Activated B cell treated with CpG ODN at 0.5 μM for 24 hours (primary cell): ENCODE measurements at regions not wholly inside any gene's neighbourhood (a gene's known extent, or its start where the extent isn't known, plus 50 kb on each side); places are given as distances from the start of the nearest gene placed in this dataset.

Experiments
- ATAC-seq: fragments of 200-7000 bp; cut with Tn5 transposase; one replicate; pipeline ENCODE4 v1.10.0; 2021; ENCODE audit warnings: low read depth, mild to moderate bottlenecking, moderate library complexity
- CTCF ChIA-PET: fragments of 350-600 bp; sonication (Branson Sonifier 250); formaldehyde crosslinking; loops from one replicate; lab custom pipeline; 2021; ENCODE audit warnings: antibody characterized with exemption; lab: Charles Lee
- POLR2A ChIA-PET: fragments of 350-600 bp; sonication (Branson Sonifier 250); formaldehyde crosslinking; loops from one replicate; lab custom pipeline; 2021; ENCODE audit warnings: antibody characterized with exemption; lab: Charles Lee
- DNase-seq: peaks from one replicate; pipeline ENCODE4 v3.0.0; 2022
- H3K27ac Mint-ChIP-seq: one replicate; pipeline ENCODE4 v1.8.0; 2020; ENCODE audit warnings: mixed read lengths
- H3K27me3 Mint-ChIP-seq: one replicate; pipeline ENCODE4 v1.8.0; 2021; ENCODE audit warnings: mixed read lengths
- H3K36me3 Mint-ChIP-seq: one replicate; pipeline ENCODE4 v1.8.0; 2021; ENCODE audit warnings: low read depth, mixed read lengths
- H3K4me1 Mint-ChIP-seq: one replicate; pipeline ENCODE4 v1.8.0; 2021; ENCODE audit warnings: mixed read lengths
- H3K4me3 Mint-ChIP-seq: one replicate; pipeline ENCODE4 v1.8.0; 2020; ENCODE audit warnings: mild to moderate bottlenecking, mixed read lengths
- H3K9me3 Mint-ChIP-seq: one replicate; pipeline ENCODE4 v1.8.0; 2020; ENCODE audit warnings: mixed read lengths
- intact Hi-C: fragments of 100-400 bp; cut with micrococcal nuclease; formaldehyde crosslinking; loops from one replicate; pipeline ENCODE4 v1.15.1; 2024
- TF ChIP-seq, protein P1 (sequence below): fragments of 200-600 bp; IDR thresholded peaks from one replicate; pipeline ENCODE4 v1.8.0; 2022; ENCODE audit warnings: antibody characterized with exemption, mild to moderate bottlenecking

DNA sequence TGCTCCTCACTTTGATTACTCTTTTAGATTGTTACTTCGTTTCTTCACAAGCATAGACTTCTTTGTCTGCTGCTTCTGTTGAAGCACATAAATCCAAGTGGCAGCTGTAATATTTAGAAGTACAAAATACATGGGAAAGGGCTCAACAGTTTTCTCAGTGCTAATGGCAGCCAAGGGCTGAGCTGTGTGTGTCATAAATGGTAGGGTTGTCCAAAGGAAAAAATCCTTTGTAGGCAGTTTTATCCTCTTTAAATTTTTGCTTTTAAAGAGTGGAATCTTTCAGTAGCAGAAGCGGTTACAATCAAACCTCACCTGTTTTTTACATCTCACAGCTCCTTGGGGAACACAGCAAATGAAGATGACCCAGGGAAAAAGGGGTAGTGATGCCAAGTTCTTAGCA, 650.8 kb downstream of the PLPP3 start:
- TF ChIP-seq, protein P1, sequence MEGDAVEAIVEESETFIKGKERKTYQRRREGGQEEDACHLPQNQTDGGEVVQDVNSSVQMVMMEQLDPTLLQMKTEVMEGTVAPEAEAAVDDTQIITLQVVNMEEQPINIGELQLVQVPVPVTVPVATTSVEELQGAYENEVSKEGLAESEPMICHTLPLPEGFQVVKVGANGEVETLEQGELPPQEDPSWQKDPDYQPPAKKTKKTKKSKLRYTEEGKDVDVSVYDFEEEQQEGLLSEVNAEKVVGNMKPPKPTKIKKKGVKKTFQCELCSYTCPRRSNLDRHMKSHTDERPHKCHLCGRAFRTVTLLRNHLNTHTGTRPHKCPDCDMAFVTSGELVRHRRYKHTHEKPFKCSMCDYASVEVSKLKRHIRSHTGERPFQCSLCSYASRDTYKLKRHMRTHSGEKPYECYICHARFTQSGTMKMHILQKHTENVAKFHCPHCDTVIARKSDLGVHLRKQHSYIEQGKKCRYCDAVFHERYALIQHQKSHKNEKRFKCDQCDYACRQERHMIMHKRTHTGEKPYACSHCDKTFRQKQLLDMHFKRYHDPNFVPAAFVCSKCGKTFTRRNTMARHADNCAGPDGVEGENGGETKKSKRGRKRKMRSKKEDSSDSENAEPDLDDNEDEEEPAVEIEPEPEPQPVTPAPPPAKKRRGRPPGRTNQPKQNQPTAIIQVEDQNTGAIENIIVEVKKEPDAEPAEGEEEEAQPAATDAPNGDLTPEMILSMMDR, result no peak
- Mint-ChIP-seq H3K27me3 (peaks cover 4% of the 10 kb centered on the region), H3K27ac (no peak overlapping the region), H3K4me3 (no peak overlapping the region), H3K4me1 (no peaks in the 10 kb centered on the region), H3K9me3 (no peaks in the 10 kb centered on the region), H3K36me3 (no peaks in the 10 kb centered on the region)
- DNase-seq (no peak), ATAC-seq (no peak)
- intact Hi-C loops, result no loop called here
- ChIA-PET CTCF (no interaction called here), POLR2A (no interaction called here)

DNA sequence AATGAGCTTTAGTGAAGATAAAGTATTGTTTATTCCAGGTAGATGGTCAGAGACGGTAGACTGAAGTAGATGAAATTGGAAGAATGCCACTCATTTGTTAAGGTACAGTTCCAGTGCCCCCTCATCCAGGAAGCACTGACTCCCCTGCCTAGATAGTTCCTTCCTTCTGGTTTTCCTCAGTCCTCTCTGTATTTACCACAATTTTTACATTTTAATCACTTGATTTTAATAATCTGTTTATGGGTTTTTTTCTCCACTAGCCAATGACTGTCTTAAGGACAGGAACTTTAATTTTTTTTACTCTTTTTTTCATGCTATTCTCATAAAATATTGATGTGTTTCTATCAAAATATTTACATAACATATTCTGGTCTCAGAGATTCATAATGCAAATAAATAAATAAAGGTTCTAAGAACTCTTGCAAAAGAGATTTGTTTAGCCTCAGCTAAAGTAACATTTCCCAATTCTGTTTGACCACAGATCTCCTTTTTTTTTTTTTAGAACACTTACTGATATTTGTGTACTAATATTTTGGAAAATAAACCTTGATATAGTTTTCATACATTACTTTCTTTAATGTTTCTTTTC, 651.6 kb downstream of the PLPP3 start:
- H3K4me3 Mint-ChIP-seq, result no peak overlapping the region
- DNase-seq, result no peak
- intact Hi-C loops, result no loop called here
- no peaks in the 10 kb centered on the region for H3K9me3 Mint-ChIP-seq
- ChIA-PET POLR2A (no interaction called here), CTCF (no interaction called here)
- H3K27ac Mint-ChIP-seq, result no peak overlapping the region
- peaks cover 4% of the 10 kb centered on the region for H3K27me3 Mint-ChIP-seq
- TF ChIP-seq, protein P1, result no peak
- H3K4me1 Mint-ChIP-seq, result no peaks in the 10 kb centered on the region
- no peaks in the 10 kb centered on the region for H3K36me3 Mint-ChIP-seq
- no peak for ATAC-seq

DNA sequence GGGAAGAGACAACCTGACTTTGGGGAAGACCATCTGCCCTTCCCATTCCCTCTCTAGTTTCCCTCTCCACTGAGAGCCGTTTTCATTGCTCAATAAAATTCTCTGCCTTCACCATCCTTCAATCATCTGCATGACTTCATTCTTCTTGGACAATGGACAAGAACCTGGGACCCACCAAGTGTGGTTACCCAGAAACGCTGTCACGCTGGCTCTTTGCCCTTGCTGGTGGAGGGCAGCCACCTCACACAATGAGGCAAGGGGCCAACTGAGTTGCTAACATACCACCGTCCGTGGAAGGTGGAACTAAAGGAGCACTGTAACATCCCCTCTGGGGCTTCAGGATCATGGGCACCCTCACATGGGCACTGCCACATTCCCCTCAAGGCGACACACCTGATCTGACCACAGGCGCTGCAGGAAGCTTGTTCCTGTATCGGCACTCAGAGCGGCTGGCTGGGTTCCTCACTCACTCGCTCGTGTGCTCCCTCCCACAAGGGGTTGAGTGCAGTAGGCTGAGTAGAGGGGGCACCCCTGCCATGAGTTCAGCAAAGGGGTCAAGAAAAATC, 652.4 kb downstream of the PLPP3 start:
- TF ChIP-seq, protein P1, result no peak
- H3K27me3 Mint-ChIP-seq, result peaks cover 1% of the 10 kb centered on the region
- DNase-seq (no peak), ATAC-seq (no peak)
- H3K4me1 Mint-ChIP-seq, result no peaks in the 10 kb centered on the region
- no peak overlapping the region for H3K4me3 Mint-ChIP-seq
- CTCF ChIA-PET, result no interaction called here
- no peaks in the 10 kb centered on the region for H3K9me3 Mint-ChIP-seq
- intact Hi-C loops, result no loop called here
- H3K36me3 Mint-ChIP-seq, result no peaks in the 10 kb centered on the region
- POLR2A ChIA-PET, result no interaction called here
- H3K27ac Mint-ChIP-seq, result no peak overlapping the region

DNA sequence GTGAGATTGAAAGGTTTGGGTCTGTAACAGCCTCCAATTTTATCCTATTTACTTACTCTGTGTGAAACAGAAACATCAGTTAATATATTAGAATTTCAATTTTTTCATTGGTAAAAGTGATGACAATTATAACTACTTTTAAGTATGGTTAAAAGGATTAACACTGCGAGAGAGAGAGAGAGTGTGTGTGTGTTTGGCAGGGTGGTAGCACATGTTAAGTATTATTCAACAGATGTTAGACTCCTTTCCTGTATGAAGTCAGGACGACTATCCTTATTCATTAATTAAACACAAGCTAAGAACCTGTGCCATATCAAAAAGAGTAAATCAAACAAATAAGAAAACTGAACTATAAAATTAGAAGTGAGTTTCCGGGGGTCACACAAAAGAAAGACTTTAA, 662.5 kb downstream of the PLPP3 start:
- Mint-ChIP-seq H3K4me1 (no peaks in the 10 kb centered on the region), H3K4me3 (no peak overlapping the region), H3K36me3 (no peaks in the 10 kb centered on the region), H3K9me3 (peaks cover 3% of the 10 kb centered on the region), H3K27ac (no peak overlapping the region), H3K27me3 (peaks cover 2% of the 10 kb centered on the region)
- intact Hi-C loops, result no loop called here
- ATAC-seq (no peak), DNase-seq (no peak)
- TF ChIP-seq, protein P1, result no peak
- ChIA-PET POLR2A (no interaction called here), CTCF (no interaction called here)

DNA sequence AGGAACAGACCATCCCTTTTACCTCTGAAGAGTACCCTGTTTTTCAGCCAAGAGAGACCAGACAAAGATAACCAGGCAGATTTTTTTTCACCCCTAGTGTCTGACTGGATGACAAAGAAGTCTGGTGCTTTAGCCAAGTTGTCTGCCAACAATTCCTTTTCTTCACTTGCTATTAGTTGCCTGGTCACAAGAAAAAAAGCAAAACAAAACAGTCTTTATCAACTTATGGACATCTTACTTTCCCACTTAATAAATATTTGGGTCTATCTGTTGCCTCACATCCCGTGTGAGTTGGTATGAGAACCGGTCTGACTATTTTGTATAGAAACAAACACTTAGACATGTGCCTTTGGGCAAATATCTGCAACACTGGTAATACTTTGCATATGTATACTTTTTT, 662.9 kb downstream of the PLPP3 start:
- H3K27me3 Mint-ChIP-seq, result peaks cover 2% of the 10 kb centered on the region
- no peaks in the 10 kb centered on the region for H3K36me3 Mint-ChIP-seq
- intact Hi-C loops, result no loop called here
- TF ChIP-seq, protein P1, result no peak
- no peak overlapping the region for H3K4me3 Mint-ChIP-seq
- H3K9me3 Mint-ChIP-seq, result peaks cover 3% of the 10 kb centered on the region
- ChIA-PET POLR2A (no interaction called here), CTCF (no interaction called here)
- no peaks in the 10 kb centered on the region for H3K4me1 Mint-ChIP-seq
- DNase-seq (no peak), ATAC-seq (no peak)
- no peak overlapping the region for H3K27ac Mint-ChIP-seq
